AG09319 (cell line): ENCODE measurements at regions not wholly inside any gene's neighbourhood (a gene's known extent, or its start where the extent isn't known, plus 50 kb on each side); places are given as distances from the start of the nearest gene placed in this dataset.

Experiments used
- DNase-seq: peaks from one replicate; pipeline ENCODE4 v3.0.0-alpha.2; 2010; ENCODE audit warnings: low read depth; ENCODE audit errors: extremely low read depth
- TF ChIP-seq, protein P1 (sequence below): IDR thresholded peaks from 2 replicates; pipeline ENCODE4 v1.5.1; 2011; ENCODE audit warnings: low read depth, mild to moderate bottlenecking, inconsistent platforms, low read length, moderate library complexity

DNA sequence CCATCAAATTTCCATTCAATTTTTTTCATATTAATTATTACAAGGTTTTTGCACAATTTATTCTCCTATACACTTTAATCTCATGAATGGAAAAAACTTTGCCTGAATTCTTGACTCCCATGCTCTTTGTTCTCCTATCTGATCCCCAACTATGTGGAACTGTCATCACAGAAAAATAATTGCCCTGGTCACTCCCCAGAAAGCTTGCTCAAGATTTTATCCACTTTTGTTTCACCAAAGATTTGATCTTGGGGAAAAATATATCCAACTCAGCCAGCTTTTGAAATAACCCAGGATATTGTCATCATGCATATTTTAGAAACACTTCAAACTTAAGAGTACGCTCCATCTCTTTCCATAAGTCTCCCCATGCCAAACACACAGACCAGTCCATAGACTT is 77.7 kb upstream of the PPP2R2B start:
- DNase-seq, result no peak
- TF ChIP-seq, protein P1, sequence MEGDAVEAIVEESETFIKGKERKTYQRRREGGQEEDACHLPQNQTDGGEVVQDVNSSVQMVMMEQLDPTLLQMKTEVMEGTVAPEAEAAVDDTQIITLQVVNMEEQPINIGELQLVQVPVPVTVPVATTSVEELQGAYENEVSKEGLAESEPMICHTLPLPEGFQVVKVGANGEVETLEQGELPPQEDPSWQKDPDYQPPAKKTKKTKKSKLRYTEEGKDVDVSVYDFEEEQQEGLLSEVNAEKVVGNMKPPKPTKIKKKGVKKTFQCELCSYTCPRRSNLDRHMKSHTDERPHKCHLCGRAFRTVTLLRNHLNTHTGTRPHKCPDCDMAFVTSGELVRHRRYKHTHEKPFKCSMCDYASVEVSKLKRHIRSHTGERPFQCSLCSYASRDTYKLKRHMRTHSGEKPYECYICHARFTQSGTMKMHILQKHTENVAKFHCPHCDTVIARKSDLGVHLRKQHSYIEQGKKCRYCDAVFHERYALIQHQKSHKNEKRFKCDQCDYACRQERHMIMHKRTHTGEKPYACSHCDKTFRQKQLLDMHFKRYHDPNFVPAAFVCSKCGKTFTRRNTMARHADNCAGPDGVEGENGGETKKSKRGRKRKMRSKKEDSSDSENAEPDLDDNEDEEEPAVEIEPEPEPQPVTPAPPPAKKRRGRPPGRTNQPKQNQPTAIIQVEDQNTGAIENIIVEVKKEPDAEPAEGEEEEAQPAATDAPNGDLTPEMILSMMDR, result no peak

DNA sequence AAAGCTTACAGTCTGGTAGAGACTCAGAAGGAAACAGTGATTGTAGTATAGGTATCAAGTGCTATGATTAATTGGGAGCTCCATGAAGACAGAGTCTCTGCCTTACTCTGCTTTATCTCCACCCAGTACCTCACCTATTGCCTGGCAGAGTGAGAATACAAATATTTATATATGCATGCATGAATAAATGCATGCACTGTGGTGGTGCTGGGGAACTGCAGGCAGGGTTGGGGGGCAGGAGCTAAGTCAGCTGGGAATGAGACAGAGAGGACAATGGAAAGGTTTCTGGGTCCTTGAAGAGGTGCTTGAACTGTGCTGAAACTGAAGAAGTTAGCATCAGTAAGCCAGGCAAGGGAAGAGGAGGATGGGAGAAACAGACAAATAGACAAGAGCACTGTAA is 80.8 kb upstream of the PPP2R2B start:
- TF ChIP-seq, protein P1, result no peak
- no peak for DNase-seq

DNA sequence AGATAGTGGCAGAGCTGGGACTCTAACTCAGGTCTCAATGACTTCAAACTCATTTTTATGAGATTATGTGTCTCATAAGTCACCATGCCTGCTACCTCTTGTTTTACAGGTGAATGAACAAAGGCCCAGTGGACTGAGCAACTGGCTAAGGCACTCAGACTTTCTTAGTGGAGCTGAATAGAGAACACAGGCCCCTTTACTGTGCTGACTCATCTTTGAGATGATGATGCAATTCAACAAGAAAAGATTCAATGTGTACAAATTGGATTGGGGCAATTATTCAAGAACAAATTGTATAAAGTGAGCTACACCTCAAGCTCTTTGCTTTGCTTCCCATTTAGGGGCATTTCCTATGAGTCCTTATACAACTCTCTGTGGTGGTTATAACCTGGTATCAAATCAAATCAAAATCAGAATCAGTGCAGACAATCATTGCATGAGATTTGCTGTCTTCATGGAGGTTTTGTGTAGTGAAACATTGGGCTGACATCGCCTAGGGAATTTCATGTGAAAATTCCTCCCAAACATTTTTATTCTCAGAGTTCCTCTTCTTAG is 84.3 kb upstream of the PPP2R2B start:
- TF ChIP-seq, protein P1, result no peak
- no peak for DNase-seq

DNA sequence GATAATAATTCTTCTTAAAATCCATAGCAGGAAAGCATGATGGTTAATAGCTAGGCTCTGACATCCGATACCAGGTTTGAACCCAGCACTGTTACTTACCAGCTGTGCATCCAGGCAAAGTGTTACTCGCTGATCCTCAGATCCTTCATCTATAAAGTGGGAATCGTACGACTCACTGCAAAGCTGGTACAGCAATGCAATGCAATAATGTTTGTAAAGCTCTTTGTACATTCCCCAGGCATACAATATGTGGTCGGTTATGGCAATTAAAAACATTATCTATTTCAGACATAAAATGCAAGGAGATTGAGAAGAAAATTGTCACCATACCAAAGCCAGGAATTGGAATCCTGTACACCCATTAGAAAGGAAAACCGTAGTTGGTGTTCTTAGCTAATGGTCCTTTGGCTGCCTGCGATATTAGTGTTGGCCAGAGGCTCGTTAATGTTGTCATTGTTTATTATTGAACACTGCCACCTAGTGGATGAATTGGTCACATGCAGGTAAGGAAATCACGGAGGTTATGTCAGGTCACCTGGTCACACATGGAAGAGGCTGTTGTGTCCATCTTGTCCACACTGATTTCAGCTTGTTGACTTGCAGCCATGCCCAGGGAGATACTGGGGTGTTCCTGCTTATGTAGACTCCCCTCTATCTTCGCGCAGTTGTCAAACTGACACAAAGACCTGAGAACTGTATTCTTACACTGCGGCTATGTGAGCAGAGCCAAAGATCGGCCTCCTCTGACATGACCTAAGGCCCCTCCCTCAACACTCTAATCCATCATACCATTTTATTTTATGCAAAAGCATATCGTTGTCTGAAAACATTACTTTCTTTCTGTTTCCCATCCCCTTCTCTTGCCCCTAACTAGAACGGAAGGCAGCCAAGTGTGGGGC is 87.5 kb upstream of the PPP2R2B start:
- TF ChIP-seq, protein P1, result peak; percentile 70
- DNase-seq, result peak; percentile 38

DNA sequence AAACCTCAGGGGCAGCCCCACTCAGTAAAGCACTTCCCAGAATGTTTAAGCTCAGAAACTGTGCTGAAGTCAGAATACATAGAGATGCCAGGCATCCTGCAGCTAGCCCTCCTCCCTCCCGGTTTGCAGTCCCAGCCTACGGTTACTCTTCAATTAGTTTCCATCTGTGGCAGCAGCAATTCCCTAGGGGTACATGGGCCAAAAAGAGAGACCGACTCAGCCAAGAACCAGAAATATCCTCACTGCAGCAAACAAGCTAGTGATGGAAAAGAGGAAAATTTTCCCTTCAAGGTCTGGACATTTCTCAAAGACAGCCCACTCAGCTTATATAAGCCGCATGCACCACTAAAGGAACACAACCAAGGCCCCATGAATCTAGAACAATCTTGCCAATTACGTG is 89.1 kb upstream of the PPP2R2B start:
- TF ChIP-seq, protein P1, result no peak
- no peak for DNase-seq

DNA sequence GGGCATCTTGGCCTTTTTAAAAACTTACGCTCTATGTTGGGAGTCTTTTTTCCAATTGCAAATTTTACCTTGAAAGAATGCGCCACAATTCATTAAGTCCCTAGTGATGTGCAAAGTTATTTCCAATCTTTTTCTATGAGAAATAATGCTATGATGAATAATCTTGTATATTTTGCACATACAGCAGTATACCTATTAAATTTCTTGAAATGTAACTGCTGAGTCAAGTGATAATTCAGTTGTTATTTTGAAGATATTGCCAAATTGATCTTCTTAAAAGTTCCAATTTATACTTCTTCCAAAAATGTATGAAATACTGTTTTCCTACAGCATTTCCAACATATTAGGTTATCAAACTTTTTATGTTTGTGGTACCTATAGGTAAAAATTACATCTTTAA is 92.8 kb upstream of the PPP2R2B start:
- TF ChIP-seq, protein P1, result no peak
- no peak for DNase-seq

DNA sequence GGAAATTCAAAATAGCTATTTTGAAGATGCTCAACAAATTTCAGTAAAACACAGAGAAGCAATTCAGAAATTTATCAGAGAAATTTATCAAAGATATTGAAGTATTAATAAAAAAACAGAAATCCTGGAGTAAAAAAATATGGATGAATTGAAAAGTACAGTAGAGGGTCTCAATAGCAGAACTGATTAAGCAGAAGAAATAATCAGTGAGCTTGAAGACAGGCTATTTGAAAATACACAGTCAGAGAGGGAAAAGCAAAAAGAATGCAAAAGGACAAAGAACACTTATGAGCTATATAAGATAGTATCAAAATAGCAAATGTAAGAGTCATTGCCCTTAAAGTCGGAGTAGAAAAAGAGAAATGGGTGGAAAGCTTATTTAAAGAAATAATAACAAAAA is 107.9 kb upstream of the PPP2R2B start:
- no peak for DNase-seq
- TF ChIP-seq, protein P1, result no peak
